Umbilical cord (tissue), 1 donor: ENCODE measurements at regions not wholly inside any gene's neighbourhood (a gene's known extent, or its start where the extent isn't known, plus 50 kb on each side); places are given as distances from the start of the nearest gene placed in this dataset.
"Not testable (repeated sequence)": the region's sequence is repeated elsewhere in the genome, so short reads cannot be mapped to it uniquely, and the experiment has no call there.

Experiments used
- DNase-seq: peaks from one replicate; pipeline ENCODE4 v3.0.0-alpha.2; 2015; ENCODE audit warnings: low spot score

GRCh38 chr12:94916663-94917062 is 86.8 kb downstream of the NDUFA12 start:
- DNase-seq, result no peak

- DNase-seq, result peak; percentile 48
Observed at GRCh38 chr12:94909663-94910062, 93.8 kb downstream of the NDUFA12 start.

DNA sequence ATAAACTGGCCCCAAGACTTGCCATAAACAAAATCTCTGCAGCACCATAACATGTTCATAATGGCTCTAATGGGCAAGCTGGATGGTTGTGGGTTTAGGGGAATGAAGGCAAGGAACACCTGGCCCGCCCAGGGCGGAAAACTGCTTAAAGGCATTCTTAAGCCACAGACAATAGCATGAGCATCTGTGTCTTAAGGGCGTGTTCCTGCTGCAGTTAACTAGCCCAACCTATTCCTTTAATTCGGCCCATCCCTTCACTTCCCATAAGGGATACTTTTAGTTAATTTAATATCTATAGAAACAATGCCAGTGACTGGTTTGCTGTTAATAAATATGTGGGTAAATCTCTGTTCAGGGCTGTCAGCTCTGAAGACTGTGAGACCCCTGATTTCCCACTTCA is 97.7 kb downstream of the NDUFA12 start:
- not testable (repeated sequence) for DNase-seq

DNA sequence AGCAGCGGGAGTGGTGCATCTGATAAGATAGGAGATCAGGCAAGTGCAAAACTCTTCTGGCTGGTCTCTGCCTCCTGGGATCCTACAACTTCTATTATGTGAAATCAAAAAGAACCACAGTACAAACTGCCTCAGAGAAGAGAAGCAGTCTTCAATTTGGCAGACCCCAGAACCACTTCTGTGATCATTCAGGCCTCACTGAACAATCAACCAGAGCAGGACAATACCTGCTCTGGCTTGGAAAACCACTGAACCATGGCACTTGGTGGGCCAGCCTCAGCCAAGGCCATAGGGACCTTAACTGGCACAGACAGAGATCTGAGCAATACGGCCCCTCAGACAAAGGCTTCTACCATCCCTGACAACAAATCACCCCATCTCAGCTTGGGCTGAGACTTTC is 103.0 kb downstream of the NDUFA12 start:
- DNase-seq, result no peak

GRCh38 chr12:94898388-94898787 is 105.1 kb downstream of the NDUFA12 start:
- no peak for DNase-seq

DNA sequence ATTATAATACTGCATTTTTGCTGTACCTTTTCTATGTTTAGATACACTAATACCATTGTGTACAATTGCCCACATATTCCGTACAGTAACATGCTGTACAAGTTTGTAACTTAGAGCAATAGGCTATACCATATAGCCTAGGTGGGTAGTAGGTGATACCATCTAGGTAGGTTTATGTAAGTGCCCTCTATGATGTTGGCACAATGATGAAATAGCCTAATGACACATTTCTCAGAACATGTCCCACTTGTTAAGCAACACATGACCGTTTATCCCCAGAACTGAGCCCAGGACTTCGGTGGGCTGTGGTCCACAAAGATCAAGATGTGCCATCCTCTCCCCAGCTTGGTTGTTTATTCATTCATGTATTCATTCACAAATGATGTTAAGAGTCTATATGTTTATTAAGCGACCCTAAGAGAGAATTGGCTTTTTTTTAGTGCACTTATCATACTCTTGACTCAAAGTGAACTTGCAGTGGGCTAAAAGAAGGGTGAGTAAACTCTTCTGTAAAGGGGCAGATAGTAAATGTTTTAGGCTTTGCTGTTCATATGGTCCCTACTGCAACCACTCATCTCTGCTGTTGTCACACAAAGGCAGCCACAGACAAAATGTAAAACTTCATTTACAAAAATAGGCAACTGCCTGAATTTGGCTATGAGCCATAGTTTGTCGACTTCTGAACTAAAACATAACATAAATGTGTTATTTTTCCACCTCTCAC is 110.8 kb downstream of the NDUFA12 start:
- DNase-seq, result no peak

DNA sequence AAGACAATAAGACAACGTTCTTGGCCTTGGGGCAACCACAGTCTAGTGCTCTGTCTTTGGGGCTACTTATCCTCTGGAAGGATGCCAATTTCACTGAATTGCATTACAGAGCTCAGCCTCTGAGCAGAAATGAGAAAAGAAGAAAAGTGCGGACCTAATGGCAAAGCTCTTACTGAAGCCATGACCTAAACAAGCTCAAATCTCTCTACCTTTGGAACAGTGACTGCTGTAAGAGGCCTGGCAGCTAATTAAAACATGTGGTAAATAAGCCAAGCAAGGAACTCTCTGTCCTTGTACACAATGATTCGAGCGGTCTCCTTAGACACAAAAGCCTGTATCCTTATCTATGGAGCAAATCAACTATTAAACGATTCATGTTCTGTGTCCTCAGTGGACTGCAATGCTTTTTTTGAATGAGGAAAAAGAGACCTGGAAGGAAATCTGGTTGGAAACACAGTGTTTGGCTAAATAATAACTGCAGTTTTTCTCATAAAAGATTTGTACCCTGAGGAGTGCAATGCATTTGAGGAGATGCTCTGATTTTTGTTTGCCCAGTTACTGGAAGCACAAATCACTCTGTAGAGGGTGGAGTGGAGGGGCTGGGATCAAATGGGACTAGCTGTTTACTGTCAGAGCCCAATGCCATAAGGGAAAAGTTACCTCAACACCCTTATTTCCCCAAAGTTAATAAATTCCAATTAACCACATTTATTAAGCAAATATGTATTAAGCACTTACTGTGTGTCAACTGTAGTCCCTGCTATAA is 113.9 kb downstream of the NDUFA12 start:
- DNase-seq, result no peak

DNA sequence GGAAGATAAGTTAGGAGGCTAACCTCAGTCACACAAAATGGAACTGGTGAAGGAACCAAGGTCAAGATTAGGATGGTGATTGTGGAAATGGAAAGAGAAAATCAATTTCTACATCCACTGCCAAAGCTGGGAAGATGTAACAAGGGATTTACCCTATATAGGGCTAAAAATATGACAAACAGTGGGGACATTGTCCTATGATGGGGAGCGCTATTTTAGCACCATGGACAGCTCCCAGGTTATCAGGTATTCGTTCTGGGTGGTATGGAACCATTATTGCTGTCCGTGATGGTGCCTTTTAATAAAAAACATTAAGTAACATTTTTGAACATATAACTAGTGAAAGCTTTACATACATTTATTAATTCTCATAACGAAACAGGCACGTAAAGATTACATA is 124.0 kb downstream of the NDUFA12 start:
- no peak for DNase-seq

DNA sequence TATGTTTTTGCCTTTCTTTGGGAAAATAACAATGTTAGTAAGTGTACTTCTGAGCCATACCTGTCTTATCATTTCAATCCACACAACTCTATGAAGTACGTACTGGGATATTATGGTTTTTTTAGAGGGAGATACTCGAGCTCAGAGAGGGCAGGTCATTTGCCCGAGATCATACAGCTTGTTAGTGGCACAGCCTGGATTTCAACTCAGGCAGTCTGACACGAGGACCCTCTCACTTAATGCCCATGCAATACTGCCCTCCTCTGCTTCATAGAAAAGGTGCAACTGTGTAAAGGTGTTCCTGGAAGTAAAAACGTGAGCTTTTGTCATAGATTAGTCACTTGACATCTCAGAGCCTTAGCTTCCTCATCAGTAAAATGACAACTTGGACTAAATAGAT is 128.0 kb downstream of the NDUFA12 start:
- no peak for DNase-seq

DNA sequence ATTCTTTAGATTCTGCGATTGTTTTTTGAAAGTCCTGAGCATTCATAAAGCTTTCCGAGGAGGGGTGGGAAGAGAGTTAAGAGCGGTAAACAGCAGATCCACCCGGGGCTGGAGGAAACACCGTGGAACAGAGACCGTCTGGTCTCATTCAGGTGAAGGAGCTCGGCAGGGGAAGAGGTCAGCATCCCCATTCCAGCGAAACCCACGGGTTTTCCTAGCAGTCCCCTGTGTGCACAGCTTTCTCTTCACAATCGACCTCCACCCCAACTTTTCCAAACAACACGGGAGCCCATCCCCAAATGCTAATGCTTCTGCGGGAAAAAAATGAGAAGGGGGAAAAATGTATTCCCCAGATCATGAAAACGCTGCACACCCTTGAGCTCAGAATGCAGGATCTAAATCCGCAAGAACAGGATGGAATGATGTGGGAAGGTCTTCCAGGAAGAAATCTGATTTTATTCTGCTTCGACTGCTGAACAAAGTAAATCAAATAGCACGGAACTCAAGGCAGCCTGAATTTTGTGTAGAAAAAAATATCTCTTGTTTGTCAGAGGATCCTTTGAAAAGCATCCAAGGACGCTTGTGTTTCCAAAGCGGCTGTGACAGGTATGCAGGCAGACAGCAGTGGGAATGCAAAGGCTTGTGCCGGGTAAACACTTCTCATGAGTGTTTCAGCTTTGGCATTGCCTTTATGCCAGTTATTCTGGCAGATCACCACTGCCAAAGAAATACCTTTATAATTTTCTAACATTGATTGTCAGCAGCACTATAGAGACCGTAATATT is 128.8 kb downstream of the NDUFA12 start:
- no peak for DNase-seq

DNA sequence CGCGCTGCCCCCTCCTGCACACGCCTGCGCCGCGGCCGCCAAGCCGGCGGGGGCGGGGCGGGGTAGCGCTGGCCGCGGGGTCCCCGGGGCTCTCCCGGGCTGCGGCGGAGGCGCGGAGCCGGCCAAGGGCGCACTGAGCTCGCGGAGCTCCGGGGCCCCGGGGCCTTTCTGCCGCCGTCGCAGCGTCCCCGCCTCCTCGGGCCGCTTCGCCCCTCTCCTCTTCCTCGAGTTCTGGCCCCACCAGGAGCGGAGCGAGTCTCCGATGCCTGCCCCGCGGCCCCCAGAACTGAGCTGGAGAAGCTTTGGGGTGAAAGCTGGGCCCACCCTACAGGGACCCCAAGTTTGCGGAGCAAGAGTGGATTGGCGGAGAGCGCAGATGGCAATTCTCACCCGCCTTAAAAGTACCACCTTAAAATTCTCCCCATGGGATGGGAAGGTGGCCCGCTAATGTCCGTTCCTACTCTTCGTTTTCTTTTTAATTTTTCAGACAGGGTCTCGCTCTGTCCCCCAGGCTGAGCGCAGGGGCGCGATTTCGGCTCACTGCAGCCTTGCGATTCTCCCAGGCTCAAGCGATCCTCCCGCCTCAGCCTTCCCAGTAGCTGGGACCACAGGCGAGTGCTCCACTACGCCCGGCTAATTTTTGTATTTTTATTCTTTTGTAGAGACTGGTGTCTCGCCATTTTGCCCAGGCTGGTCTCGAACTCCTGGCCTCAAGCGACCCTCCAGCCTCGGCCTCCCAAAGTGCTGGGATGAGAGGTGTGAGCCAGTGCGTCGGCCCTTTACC is 129.6 kb downstream of the NDUFA12 start:
- no peak for DNase-seq

- no peak for DNase-seq
Observed at GRCh38 chr12:94872971-94873733, 130.3 kb downstream of the NDUFA12 start.

GRCh38 chr12:94872671-94872970 is 130.9 kb downstream of the NDUFA12 start:
- DNase-seq, result no peak

DNA sequence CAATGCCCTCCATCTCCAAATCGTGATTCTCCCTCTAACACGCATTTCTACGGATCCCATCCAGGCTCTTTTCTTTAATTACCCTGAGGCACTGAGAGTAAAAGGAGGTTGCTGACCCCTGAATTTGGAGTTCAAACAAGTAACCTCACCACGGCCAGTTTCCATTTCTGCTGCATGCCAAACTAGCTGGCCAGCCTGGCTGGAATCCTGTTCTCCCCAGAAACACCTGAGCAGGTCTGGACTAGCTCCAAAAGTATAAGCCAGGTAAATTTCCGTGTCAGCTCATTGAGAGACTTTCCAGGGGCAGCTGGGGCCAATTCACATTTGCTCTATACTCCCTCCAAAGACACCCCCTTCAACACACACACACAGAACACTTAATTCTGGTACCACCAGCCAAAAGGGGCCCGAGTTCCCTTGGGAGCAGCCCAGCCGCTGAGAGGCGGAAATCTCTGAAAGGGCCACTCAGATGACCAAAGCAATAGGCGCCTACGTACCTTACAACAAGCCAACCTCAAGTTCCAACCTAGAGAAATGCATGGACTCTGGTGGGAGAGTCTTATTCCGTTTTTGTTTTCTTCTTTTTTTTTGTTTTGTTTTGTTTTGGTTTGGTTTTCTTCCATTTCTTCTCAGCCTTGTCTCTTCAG is 131.4 kb downstream of the NDUFA12 start:
- DNase-seq, result no peak

GRCh38 chr12:94870511-94870910 is 133.0 kb downstream of the NDUFA12 start:
- no peak for DNase-seq

DNA sequence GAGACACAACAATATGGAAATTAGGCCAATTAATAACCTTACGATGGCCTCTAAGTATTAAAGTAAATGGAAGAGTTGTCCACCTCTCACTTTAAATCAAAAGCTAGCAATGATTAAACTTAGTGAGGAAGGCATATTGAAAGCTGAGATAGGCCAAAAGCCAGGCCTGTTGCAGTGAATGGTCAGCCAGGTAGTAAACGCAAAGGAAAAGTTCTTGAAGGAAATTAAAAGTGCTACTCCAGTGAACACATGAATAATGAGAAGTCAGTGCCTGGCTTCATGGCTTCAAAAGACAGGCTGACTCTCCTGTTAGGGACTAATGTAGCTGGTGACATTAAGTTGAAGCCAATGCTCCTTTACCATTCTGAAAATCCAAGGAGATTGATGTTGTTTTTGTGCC is 135.3 kb downstream of the NDUFA12 start:
- DNase-seq, result no peak

- DNase-seq, result no peak
Observed at GRCh38 chr12:94867066-94867855, 136.2 kb downstream of the NDUFA12 start.

DNA sequence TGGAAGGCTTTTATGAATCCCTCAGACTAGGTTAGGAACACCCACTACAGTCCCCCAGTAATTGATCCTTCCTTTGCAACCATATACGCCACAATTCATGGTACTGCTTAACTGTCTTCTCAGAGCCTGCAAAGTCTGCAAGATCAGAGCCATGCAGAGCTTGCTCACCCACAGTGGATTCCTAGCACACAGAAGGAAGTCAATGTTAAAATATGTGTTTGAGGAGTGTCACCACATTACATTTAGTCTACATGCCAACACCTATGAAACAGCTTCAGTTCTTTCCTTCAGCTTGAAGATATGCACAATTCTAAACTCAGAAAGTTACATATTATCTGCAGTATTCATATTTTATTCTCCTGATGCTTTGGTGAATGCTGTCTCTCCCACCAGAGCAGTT is 138.5 kb downstream of the NDUFA12 start:
- DNase-seq, result peak; percentile 61

GRCh38 chr12:94863321-94864035 is 140.0 kb downstream of the NDUFA12 start:
- peak; percentile 87 for DNase-seq
